ENCODE measurements at regions not wholly inside any gene's neighbourhood (a gene's known extent, or its start where the extent isn't known, plus 50 kb on each side); places are given as distances from the start of the nearest gene placed in this dataset.

DNA sequence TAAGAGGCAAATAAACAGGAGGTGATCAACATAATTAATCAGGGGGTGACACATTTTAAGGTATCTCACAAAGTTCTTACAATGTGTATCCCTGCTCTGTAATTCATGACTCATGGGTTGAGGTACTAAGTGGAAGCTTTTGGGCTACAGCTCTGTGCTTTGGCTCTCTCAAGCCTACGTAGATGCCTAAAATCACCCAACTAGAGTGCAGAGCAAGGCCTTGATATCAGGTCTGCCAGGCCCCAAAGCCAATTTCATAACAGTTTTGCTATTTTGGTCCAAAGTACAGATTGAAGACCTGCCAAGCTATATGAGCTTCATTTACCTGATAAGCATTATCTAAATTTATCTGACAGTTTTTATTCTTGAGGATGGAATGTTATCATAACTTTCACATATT, 175.3 kb upstream of the BET1 start (continued):
- TF ChIP-seq, protein P1, sequence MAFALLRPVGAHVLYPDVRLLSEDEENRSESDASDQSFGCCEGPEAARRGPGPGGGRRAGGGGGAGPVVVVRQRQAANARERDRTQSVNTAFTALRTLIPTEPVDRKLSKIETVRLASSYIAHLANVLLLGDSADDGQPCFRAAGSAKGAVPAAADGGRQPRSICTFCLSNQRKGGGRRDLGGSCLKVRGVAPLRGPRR (CRISPR knock-in tag; IDR thresholded peaks at IDR 0.05): no peak

DNA sequence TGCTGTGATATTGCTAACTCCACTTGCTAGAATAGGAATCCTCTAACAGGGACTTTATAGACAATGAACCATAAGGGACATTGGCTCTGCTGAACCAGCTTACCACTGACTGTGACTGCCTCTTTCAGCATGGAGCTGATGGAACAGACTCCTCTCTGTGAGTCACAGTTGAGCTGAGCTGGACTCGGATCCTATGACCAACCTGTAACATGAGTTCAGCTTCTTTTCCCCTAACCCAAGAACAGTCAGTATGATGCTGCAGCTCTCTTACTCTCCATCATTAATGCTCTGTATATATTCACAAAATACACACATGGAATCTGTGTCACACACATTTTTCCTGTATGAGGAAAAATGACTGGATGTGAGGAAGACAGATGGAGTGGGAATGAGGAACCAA, 177.9 kb upstream of the BET1 start:
- Histone ChIP-seq H3K9me3 (replicated peaks; ENCODE audit: control insufficient read depth, insufficient read depth, low read depth, low read length) (no peaks in the 10 kb centered on the region), H3K4me1 (replicated peaks in 1 of 2; ENCODE audit: control insufficient read depth in 2 of 2, insufficient read depth in 2 of 2, low read length in 2 of 2) (no peaks in the 10 kb centered on the region), H3K9me1 (ENCODE audit: control insufficient read depth, insufficient read depth, low read length) (no peaks in the 10 kb centered on the region), H3K4me2 (ENCODE audit: insufficient read depth, low read length) (no peak overlapping the region), H3K9ac (ENCODE audit: insufficient read depth in 1 of 2, low read depth in 2 of 2, low read length in 2 of 2) (no peak overlapping the region), H3K79me2 (ENCODE audit: control insufficient read depth, insufficient read depth, low read length) (no peaks in the 10 kb centered on the region), H2AFZ (ENCODE audit: low read depth, low read length) (no peak overlapping the region), H3K27me3 (ENCODE audit: control insufficient read depth in 2 of 2, insufficient read depth in 2 of 2, low read length in 2 of 2) (no peaks in the 10 kb centered on the region), H3K36me3 (ENCODE audit: control insufficient read depth, insufficient read depth, low read length) (no peaks in the 10 kb centered on the region), H4K20me1 (replicated peaks; ENCODE audit: control insufficient read depth, insufficient read depth, low read length) (no peaks in the 10 kb centered on the region), H3K27ac (ENCODE audit: extremely low read depth, low read depth, low read length) (no peak overlapping the region), H3K4me3 (no peak overlapping the region)
- no peak for DNase-seq (ENCODE audit: extremely low read depth in 1 of 4, low spot score in 3 of 4)
- CTCF ChIA-PET (ENCODE audit: low intra/inter-chr PET ratio): no interaction called here
- no peak for ATAC-seq
- 0% methylated on average over 1 of the region's 1 CpG for WGBS (ENCODE audit: insufficient coverage, low coverage, missing lambda C conversion rate)
- BruUV-seq (replicated peaks): no TSS peak
- no peak for FAIRE-seq
- TF ChIP-seq LARP7 (IDR thresholded peaks at IDR 0.05): no peak
- no peak for TF ChIP-seq SIN3A (IDR thresholded peaks at IDR 0.05; ENCODE audit: borderline replicate concordance in 2 of 2, control insufficient read depth in 1 of 2, low read depth in 2 of 2, low read length in 2 of 2)
- TF ChIP-seq TAF7 (tag; IDR thresholded peaks at IDR 0.05): no peak
- no peak for TF ChIP-seq U2AF1 (optimal IDR thresholded peaks at IDR 0.05; ENCODE audit: low read depth, low read length)
- no peak for TF ChIP-seq PHTF2 (CRISPR knock-in tag; IDR thresholded peaks at IDR 0.05)
- no peak for TF ChIP-seq ZFPM2 (CRISPR knock-in tag; IDR thresholded peaks at IDR 0.05)
- TF ChIP-seq EHMT2 (IDR thresholded peaks at IDR 0.05): no peak
- TF ChIP-seq CBX3 (IDR thresholded peaks at IDR 0.05; ENCODE audit: borderline replicate concordance in 1 of 2, low read length in 2 of 2): no peak
- no peak for TF ChIP-seq ZFP30 (CRISPR knock-in tag; IDR thresholded peaks at IDR 0.05; ENCODE audit: borderline replicate concordance)
- TF ChIP-seq ETV5 (CRISPR knock-in tag; IDR thresholded peaks at IDR 0.05; ENCODE audit: low read depth): no peak
- TF ChIP-seq TBL1XR1 (IDR thresholded peaks at IDR 0.05; ENCODE audit: low read length in 2 of 2): no peak
- TF ChIP-seq KLF1 (tag; IDR thresholded peaks at IDR 0.05): no peak
- TF ChIP-seq RFX7 (CRISPR knock-in tag; IDR thresholded peaks at IDR 0.05): no peak
- no peak for TF ChIP-seq BACH1 (tag; IDR thresholded peaks at IDR 0.05)
- TF ChIP-seq, protein P2, sequence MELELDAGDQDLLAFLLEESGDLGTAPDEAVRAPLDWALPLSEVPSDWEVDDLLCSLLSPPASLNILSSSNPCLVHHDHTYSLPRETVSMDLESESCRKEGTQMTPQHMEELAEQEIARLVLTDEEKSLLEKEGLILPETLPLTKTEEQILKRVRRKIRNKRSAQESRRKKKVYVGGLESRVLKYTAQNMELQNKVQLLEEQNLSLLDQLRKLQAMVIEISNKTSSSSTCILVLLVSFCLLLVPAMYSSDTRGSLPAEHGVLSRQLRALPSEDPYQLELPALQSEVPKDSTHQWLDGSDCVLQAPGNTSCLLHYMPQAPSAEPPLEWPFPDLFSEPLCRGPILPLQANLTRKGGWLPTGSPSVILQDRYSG (tag; conservative IDR thresholded peaks at IDR 0.05; ENCODE audit: low read depth): no peak
- in situ Hi-C loops (cut with MboI): no loop called here
- intact Hi-C loops (cut with micrococcal nuclease): no loop called here
- POLR2A ChIA-PET: interaction anchor here (0.6 kb wide), 1 partner anchor 97 kb away, joined by 4 read pairs; no protein-coding TSS in a partner anchor
